OCI-LY3 (cell line): ENCODE measurements at regions not wholly inside any gene's neighbourhood (a gene's known extent, or its start where the extent isn't known, plus 50 kb on each side); places are given as distances from the start of the nearest gene placed in this dataset.
"Not testable (repeated sequence)": the region's sequence is repeated elsewhere in the genome, so short reads cannot be mapped to it uniquely, and the experiment has no call there.

Source experiments
- H2AFZ ChIP-seq: fragments of 200-600, 300-600 bp; shearing (Covaris generic); 2 replicates; pipeline ENCODE4 v1.6.0; 2014; ENCODE audit warnings: antibody characterized with exemption, low read depth, low read length
- H3K27ac ChIP-seq: fragments of 200-600, 300-600 bp; sonication (generic); 2 replicates; pipeline ENCODE4 v1.5.1; 2014; ENCODE audit warnings: mild to moderate bottlenecking, low read length, moderate library complexity, mixed read lengths
- H3K27me3 ChIP-seq: fragments of 200-600, 300-600 bp; sonication (generic); 2 replicates; pipeline ENCODE4 v1.6.1; 2014; ENCODE audit warnings: low read depth, low read length, mixed read lengths
- H3K36me3 ChIP-seq: fragments of 200-600, 300-600 bp; sonication (generic); replicated peaks from 2 replicates; pipeline ENCODE3; 2014; ENCODE audit warnings: low read depth, low read length, mixed read lengths
- H3K4me1 ChIP-seq: fragments of 300-600, 200-600 bp; sonication (generic); 2 replicates; pipeline ENCODE4 v1.6.1; 2014; ENCODE audit warnings: low read length, mixed read lengths
- H3K4me2 ChIP-seq: fragments of 200-600, 300-600 bp; sonication (generic); 2 replicates; pipeline ENCODE4 v1.6.1; 2014; ENCODE audit warnings: low read length, mixed read lengths
- H3K4me3 ChIP-seq: fragments of 300-600, 200-600 bp; sonication (generic); 2 replicates; pipeline ENCODE4 v1.5.1; 2014; ENCODE audit warnings: antibody characterized with exemption, mild to moderate bottlenecking, low read length, moderate library complexity
- H3K79me2 ChIP-seq: fragments of 300-600, 200-600 bp; shearing (Covaris generic); 2 replicates; pipeline ENCODE4 v1.6.1; 2014; ENCODE audit warnings: mild to moderate bottlenecking, low read length, mixed read lengths
- H3K9ac ChIP-seq: fragments of 300-600, 200-600 bp; shearing (Covaris generic); 2 replicates; pipeline ENCODE4 v1.6.0; 2014; ENCODE audit warnings: mild to moderate bottlenecking, low read length, moderate library complexity
- H3K9me3 ChIP-seq: fragments of 200-600, 300-600 bp; shearing (Covaris generic); 2 replicates; pipeline ENCODE4 v1.6.1; 2014; ENCODE audit warnings: low read length, mixed read lengths; ENCODE audit not compliant: insufficient read depth
- H4K20me1 ChIP-seq: fragments of 200-600, 300-600 bp; sonication (generic); 2 replicates; pipeline ENCODE4 v1.6.1; 2016; ENCODE audit warnings: low read length, mixed read lengths; ENCODE audit not compliant: insufficient read depth
- CTCF ChIP-seq: fragments of 200-600, 300-600 bp; sonication (generic); IDR thresholded peaks from 2 replicates; pipeline ENCODE4 v1.5.1; 2014; ENCODE audit warnings: antibody characterized with exemption, low read length, low read depth
- EZH2phosphoT487 ChIP-seq: fragments of 200-600 bp; shearing (Covaris generic); IDR thresholded peaks from 2 replicates; pipeline ENCODE4 v1.6.1; 2018; ENCODE audit warnings: antibody characterized with exemption, mixed run types, low read depth

GRCh38 chr4:27123769-27124124 lies 263.1 kb downstream of the STIM2 start:
- H2AFZ ChIP-seq, result no peak overlapping the region
- no peak overlapping the region for H3K9ac ChIP-seq
- H3K27me3 ChIP-seq, result no peaks in the 10 kb centered on the region
- no peaks in the 10 kb centered on the region for H3K36me3 ChIP-seq
- H3K4me3 ChIP-seq, result no peak overlapping the region
- H3K4me2 ChIP-seq, result no peak overlapping the region
- TF ChIP-seq EZH2phosphoT487 (no peak), CTCF (no peak)
- no peaks in the 10 kb centered on the region for H3K9me3 ChIP-seq
- no peak overlapping the region for H3K27ac ChIP-seq
- no peaks in the 10 kb centered on the region for H4K20me1 ChIP-seq
- H3K79me2 ChIP-seq, result no peaks in the 10 kb centered on the region
- no peaks in the 10 kb centered on the region for H3K4me1 ChIP-seq

GRCh38 chr4:27126895-27127294 lies 266.3 kb downstream of the STIM2 start:
- H3K4me1 ChIP-seq, H3K9me3 ChIP-seq, H3K27me3 ChIP-seq, H3K4me3 ChIP-seq, H3K36me3 ChIP-seq, H3K79me2 ChIP-seq, H3K4me2 ChIP-seq, H3K27ac ChIP-seq, H2AFZ ChIP-seq, H4K20me1 ChIP-seq, H3K9ac ChIP-seq: not testable (repeated sequence)

- H3K79me2 ChIP-seq, result no peaks in the 10 kb centered on the region
- H3K27ac ChIP-seq, result no peak overlapping the region
- H3K27me3 ChIP-seq, result no peaks in the 10 kb centered on the region
- no peak overlapping the region for H3K9ac ChIP-seq
- 0 out of 2 replicates have a peak, but pooled peaks cover 3% of the 10 kb centered on the region for H3K9me3 ChIP-seq
- no peaks in the 10 kb centered on the region for H3K36me3 ChIP-seq
- no peak overlapping the region for H2AFZ ChIP-seq
- H3K4me2 ChIP-seq, result no peak overlapping the region
- H4K20me1 ChIP-seq, result no peaks in the 10 kb centered on the region
- H3K4me1 ChIP-seq, result no peaks in the 10 kb centered on the region
- H3K4me3 ChIP-seq, result no peak overlapping the region
- TF ChIP-seq CTCF, result no peak
- TF ChIP-seq EZH2phosphoT487, result no peak
Observed at GRCh38 chr4:27128443-27128842, 267.8 kb downstream of the STIM2 start.

- no peak overlapping the region for H3K4me2 ChIP-seq
Observed at GRCh38 chr4:27129871-27130366, 269.3 kb downstream of the STIM2 start.

More at GRCh38 chr4:27129871-27130366, 269.3 kb downstream of the STIM2 start:
- no peak overlapping the region for H3K27ac ChIP-seq
- H3K79me2 ChIP-seq, result no peaks in the 10 kb centered on the region
- no peak overlapping the region for H2AFZ ChIP-seq
- no peaks in the 10 kb centered on the region for H4K20me1 ChIP-seq
- H3K9me3 ChIP-seq, result 0 out of 2 replicates have a peak, but pooled peaks cover 3% of the 10 kb centered on the region
- H3K27me3 ChIP-seq, result no peaks in the 10 kb centered on the region
- no peaks in the 10 kb centered on the region for H3K36me3 ChIP-seq
- H3K4me3 ChIP-seq, result no peak overlapping the region
- no peaks in the 10 kb centered on the region for H3K4me1 ChIP-seq
- H3K9ac ChIP-seq, result no peak overlapping the region
- TF ChIP-seq CTCF (no peak), EZH2phosphoT487 (no peak)
